ENCODE measurements at regions not wholly inside any gene's neighbourhood (a gene's known extent, or its start where the extent isn't known, plus 50 kb on each side); places are given as distances from the start of the nearest gene placed in this dataset.

GRCh38 chr2:145919477-145919876 is 1399.6 kb upstream of the ZEB2 start:
- no peak for TF ChIP-seq ZNF8 (CRISPR knock-in tag; IDR thresholded peaks at IDR 0.05)
- TF ChIP-seq ZC3H10 (CRISPR knock-in tag; IDR thresholded peaks at IDR 0.05) = no peak
- TF ChIP-seq RARB (CRISPR knock-in tag; IDR thresholded peaks at IDR 0.05) = no peak
- TF ChIP-seq GLIS3 (CRISPR knock-in tag; IDR thresholded peaks at IDR 0.05) = no peak
- no peak for TF ChIP-seq TSHZ2 (CRISPR knock-in tag; IDR thresholded peaks at IDR 0.05)
- no peak for TF ChIP-seq CREB5 (CRISPR knock-in tag; IDR thresholded peaks at IDR 0.05; ENCODE audit: low read depth)
- no peak for TF ChIP-seq ARNTL (CRISPR knock-in tag; IDR thresholded peaks at IDR 0.05; ENCODE audit: borderline replicate concordance, low read depth)
- TF ChIP-seq ZNF70 (CRISPR knock-in tag; IDR thresholded peaks at IDR 0.05) = no peak
